ENCODE measurements at regions not wholly inside any gene's neighbourhood (a gene's known extent, or its start where the extent isn't known, plus 50 kb on each side); places are given as distances from the start of the nearest gene placed in this dataset.

DNA sequence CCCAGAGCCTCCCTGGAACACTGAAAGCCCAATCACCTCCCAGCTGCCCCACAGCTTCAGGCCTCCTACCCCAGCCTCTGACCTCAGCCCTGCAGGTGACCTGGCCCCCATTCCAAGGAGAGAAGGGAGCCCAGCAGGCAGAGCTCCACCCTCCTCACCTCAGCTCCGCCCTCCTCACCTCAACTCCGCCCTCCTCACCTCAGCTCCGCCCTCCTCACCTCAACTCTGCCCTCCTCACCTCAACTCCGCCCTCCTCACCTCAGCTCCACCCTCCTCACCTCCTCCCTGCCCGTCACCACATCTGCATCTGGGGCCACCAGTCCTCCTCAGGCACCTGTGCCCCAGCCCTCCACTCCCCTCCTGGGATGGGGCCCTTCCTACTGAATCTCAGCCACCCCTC lies 112.2 kb upstream of the SFSWAP start (continued):
- TF ChIP-seq CHD7 (IDR thresholded peaks at IDR 0.05; ENCODE audit: insufficient replicate concordance, low read length) (no peak), SRF (IDR thresholded peaks at IDR 0.05; ENCODE audit: low read depth, low read length) (no peak), TEAD4 (IDR thresholded peaks at IDR 0.05; ENCODE audit: low read depth, low read length) (no peak), RAD21 (IDR thresholded peaks at IDR 0.05 in 1 of 2, conservative IDR thresholded peaks at IDR 0.05 in 1 of 2; ENCODE audit: low read depth in 2 of 2, low read length in 2 of 2) (no peak), SIRT6 (IDR thresholded peaks at IDR 0.05; ENCODE audit: low read length) (no peak), RBBP5 (IDR thresholded peaks at IDR 0.05; ENCODE audit: borderline replicate concordance, low read depth, low read length) (no peak), JUN (IDR thresholded peaks at IDR 0.05; ENCODE audit: low read depth, low read length) (no peak)

Data from H1 (cell line).